NCI-H1436 treated with DMSO at 0.1 percent for 48 hours (cell line): ENCODE measurements at regions not wholly inside any gene's neighbourhood (a gene's known extent, or its start where the extent isn't known, plus 50 kb on each side); places are given as distances from the start of the nearest gene placed in this dataset.
"Not testable (repeated sequence)": the region's sequence is repeated elsewhere in the genome, so short reads cannot be mapped to it uniquely, and the experiment has no call there.

Source experiments
- DNase-seq: peaks from one replicate; lab custom pipeline; 2025; lab: John Stamatoyannopoulos, UW

- DNase-seq, result no peak
These were observed 325.6 kb upstream of the SOX14 start for GRCh38 chr3:137438561-137438960.

- DNase-seq, result no peak
These were observed 303.2 kb upstream of the SOX14 start for GRCh38 chr3:137460944-137461343.

GRCh38 chr3:137463131-137463530, 301.0 kb upstream of the SOX14 start:
- DNase-seq, result no peak

GRCh38 chr3:137464341-137464740, 299.8 kb upstream of the SOX14 start:
- no peak for DNase-seq

GRCh38 chr3:137468446-137468845, 295.7 kb upstream of the SOX14 start:
- no peak for DNase-seq

- no peak for DNase-seq
These were observed 294.9 kb upstream of the SOX14 start for GRCh38 chr3:137469263-137469662.

- DNase-seq, result no peak
These were observed 293.0 kb upstream of the SOX14 start for GRCh38 chr3:137471130-137471529.

- no peak for DNase-seq
These were observed 292.4 kb upstream of the SOX14 start for GRCh38 chr3:137471558-137472204.

- no peak for DNase-seq
These were observed 286.5 kb upstream of the SOX14 start for GRCh38 chr3:137477614-137478013.

GRCh38 chr3:137509354-137510045, 254.6 kb upstream of the SOX14 start:
- DNase-seq, result no peak

- DNase-seq, result no peak
These were observed 252.5 kb upstream of the SOX14 start for GRCh38 chr3:137511655-137512054.

- DNase-seq, result no peak
These were observed 249.3 kb upstream of the SOX14 start for GRCh38 chr3:137514853-137515252.

GRCh38 chr3:137519602-137520001, 244.5 kb upstream of the SOX14 start:
- DNase-seq, result no peak

GRCh38 chr3:137524751-137525150, 239.4 kb upstream of the SOX14 start:
- DNase-seq, result no peak

- DNase-seq, result no peak
These were observed 238.6 kb upstream of the SOX14 start for GRCh38 chr3:137525471-137525870.

- DNase-seq, result no peak
These were observed 222.1 kb upstream of the SOX14 start for GRCh38 chr3:137542049-137542448.

GRCh38 chr3:137554242-137554641, 209.9 kb upstream of the SOX14 start:
- DNase-seq, result no peak

GRCh38 chr3:137568880-137569279, 195.2 kb upstream of the SOX14 start:
- DNase-seq, result no peak

- DNase-seq, result no peak
These were observed 191.2 kb upstream of the SOX14 start for GRCh38 chr3:137572931-137573330.

GRCh38 chr3:137582484-137582883, 181.6 kb upstream of the SOX14 start:
- DNase-seq, result no peak

- DNase-seq, result no peak
These were observed 180.9 kb upstream of the SOX14 start for GRCh38 chr3:137583256-137583655.

- no peak for DNase-seq
These were observed 175.2 kb upstream of the SOX14 start for GRCh38 chr3:137588871-137589270.

- DNase-seq, result not testable (repeated sequence)
These were observed 168.7 kb upstream of the SOX14 start for GRCh38 chr3:137595415-137595814.

- no peak for DNase-seq
These were observed 153.4 kb upstream of the SOX14 start for GRCh38 chr3:137610723-137611122.
